GM20000 (cell line): ENCODE measurements at regions not wholly inside any gene's neighbourhood (a gene's known extent, or its start where the extent isn't known, plus 50 kb on each side); places are given as distances from the start of the nearest gene placed in this dataset.

ENCODE experiments used
- DNase-seq: peaks from one replicate; pipeline ENCODE4 v3.0.0; 2012; ENCODE audit warnings: low spot score
- TF ChIP-seq, protein P1 (sequence below): IDR thresholded peaks from 2 replicates; pipeline ENCODE4 v1.5.1; 2012; ENCODE audit warnings: mild to moderate bottlenecking, control low read depth; ENCODE audit errors: extremely low read depth, missing control alignments

DNA sequence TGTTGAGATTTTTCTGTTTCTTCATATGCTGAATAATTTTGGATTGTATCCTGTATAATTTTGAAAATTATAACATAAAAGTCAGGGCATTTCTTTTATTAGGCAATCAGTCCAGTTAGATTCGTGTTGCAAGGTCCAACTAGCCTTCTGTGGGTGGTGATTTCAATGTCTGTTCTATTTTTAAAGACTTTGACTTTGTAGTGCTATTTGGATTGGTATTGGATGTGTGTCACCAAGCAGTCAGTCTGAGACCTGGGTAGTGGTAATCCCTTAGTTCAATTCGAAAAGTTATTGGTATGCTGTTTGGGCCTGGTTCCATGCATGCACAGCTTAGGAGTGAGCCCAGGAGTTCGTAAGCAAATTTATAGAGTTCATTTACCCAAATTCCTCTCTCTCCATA lies 82.2 kb downstream of the EPDR1 start:
- DNase-seq, result no peak
- TF ChIP-seq, protein P1, sequence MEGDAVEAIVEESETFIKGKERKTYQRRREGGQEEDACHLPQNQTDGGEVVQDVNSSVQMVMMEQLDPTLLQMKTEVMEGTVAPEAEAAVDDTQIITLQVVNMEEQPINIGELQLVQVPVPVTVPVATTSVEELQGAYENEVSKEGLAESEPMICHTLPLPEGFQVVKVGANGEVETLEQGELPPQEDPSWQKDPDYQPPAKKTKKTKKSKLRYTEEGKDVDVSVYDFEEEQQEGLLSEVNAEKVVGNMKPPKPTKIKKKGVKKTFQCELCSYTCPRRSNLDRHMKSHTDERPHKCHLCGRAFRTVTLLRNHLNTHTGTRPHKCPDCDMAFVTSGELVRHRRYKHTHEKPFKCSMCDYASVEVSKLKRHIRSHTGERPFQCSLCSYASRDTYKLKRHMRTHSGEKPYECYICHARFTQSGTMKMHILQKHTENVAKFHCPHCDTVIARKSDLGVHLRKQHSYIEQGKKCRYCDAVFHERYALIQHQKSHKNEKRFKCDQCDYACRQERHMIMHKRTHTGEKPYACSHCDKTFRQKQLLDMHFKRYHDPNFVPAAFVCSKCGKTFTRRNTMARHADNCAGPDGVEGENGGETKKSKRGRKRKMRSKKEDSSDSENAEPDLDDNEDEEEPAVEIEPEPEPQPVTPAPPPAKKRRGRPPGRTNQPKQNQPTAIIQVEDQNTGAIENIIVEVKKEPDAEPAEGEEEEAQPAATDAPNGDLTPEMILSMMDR, result no peak

DNA sequence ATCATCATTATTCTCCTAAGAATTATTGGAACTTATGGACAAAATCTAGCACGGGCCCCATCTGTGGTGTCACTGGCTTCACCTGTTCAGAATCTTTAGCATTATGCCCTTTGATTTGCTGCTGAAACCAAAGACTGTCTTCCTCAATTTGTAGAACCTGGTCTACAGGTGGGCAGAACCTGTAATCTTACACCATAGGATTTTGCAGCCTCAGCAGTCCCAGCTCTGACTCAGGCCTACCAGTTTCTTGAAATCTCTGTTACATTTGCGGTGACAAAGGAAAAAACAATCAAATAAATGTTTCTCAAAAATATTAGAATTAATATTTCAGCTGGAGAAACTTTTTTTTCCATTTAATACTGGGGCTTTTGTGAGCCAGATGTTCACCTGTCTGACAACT lies 86.1 kb downstream of the EPDR1 start:
- TF ChIP-seq, protein P1, result no peak
- DNase-seq, result no peak

DNA sequence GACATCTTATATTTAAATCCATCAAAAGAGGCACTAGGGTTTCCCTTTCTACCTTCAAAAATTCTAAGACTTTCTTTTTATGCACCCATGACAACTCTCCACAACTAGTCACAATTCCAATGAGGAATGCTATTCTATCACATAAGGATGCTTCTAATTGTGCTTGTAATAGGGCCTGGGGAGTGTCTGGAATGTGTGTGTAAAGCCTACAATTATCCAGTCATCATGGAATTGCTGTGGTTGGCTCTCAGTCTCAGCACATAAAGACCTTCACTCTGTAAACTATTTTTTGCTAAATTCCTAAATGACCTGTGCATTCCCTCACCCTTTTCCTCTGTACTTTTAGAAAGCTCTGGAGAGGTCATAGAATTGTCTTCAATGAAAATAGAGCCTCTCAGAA lies 86.7 kb downstream of the EPDR1 start:
- DNase-seq, result no peak

DNA sequence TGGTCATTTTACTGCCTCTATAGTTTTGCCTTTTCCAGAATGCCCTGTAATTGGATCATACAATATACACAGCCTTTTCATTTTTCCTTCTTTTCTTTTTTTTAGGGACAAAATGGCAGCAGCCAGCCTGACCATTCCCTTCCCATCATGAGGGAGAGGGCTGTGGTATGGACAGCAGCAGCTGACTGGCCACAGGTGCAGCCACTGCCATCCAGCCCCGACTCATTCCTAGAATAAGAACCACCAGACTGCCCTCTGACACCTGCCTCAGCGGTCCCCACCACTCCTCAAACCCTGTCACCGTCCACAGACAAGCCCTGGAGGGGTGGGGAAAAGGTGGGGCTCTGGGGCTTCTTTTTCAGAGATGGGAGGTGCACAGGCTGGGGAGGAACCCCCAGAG lies 92.8 kb downstream of the EPDR1 start:
- DNase-seq, result no peak
- TF ChIP-seq, protein P1, result no peak

More for the DNA sequence above, 86.7 kb downstream of the EPDR1 start:
- TF ChIP-seq, protein P1, result no peak

DNA sequence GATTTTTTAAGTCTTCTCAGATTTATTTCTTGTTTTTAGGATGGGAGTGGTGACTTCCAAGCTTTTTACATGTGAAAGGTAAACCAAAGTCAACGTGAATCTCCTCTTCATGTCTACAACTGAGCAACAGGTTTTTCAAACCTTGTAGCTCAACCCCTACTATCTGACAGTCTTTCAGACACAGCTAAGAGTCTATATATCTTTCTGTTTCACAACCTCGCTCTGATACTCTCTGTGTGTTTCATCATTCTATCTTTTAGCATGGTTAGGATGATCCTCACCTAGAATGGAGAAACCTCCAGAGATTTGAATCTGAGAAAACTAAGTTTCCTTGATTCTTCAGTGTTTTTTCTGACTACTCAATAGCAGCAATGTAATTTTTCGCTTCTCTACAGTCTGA lies 96.1 kb downstream of the EPDR1 start:
- no peak for DNase-seq
- TF ChIP-seq, protein P1, result no peak

DNA sequence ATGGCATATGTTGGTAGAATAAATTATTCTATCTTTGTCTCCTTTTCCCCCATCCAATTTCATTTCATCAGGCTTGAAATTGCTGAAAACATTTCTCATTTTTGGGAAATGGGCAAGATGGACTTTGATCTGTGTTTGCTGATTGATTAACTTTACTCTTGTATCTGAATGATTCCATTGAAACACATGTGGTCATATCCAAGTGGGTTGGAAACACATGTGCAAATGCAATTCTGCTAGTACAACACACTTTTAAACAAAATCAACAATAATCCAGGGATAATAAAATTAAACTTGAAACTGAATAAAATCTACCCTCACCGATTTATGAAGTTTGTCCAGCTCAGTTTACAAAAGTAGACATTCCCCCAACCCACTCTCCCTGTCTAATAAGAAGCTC lies 96.9 kb downstream of the EPDR1 start:
- TF ChIP-seq, protein P1, result no peak

DNA sequence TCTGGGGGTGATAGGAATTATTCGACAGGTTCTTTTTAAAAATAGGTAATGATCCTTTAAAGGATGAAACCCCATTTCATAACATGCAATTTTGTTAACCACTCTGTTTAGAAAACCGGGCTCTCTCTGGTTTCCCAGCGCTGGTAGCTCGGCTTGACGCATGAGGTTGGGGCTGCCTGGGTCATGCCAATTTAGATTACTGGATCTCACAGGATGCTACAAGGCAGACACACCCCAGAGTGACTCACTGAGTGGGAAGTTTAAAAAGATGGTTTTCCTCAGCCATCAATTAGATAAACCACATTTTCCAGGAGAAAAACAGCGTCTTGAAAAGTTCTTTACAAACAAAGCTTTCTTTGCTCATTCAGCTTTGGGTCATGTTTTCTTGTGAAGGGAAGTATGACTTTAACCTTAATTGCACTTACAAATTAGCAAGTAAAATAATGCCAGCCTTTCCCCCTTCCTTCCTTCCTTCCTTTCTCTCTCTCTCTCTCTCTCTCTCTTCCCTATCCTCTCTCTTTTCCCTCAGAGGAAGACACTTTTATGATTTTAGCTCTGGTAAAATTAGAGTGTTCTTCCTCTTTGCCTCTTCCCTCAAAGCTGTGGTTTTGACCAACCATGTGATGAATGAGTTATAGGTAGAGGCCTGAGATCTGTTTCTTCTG lies 99.8 kb downstream of the EPDR1 start:
- TF ChIP-seq, protein P1, result no peak
- no peak for DNase-seq

More for the DNA sequence above, 96.9 kb downstream of the EPDR1 start:
- no peak for DNase-seq
